ENCODE measurements at regions not wholly inside any gene's neighbourhood (a gene's known extent, or its start where the extent isn't known, plus 50 kb on each side); places are given as distances from the start of the nearest gene placed in this dataset.

DNA sequence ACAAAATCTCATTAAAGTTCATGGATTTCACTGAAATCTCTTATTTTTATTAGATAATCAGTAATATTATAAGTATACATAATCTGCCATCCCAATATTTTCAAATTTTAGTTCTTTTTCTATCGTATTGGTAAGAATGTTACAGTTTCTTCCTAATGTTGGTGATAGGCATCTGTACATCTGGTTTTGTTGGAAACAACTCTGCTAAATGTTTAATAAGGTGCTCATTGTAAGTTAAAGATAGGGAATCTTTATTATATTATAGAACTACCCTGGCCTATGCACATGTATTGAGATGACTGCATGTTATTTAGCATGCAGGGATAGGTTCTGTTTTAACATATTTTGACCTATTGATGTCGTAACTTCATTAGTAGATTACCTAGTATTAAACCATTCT, 188.6 kb upstream of the PRPS1L1 start:
- no peak for DNase-seq
- Histone ChIP-seq H3K4me3 (ENCODE audit: low read length) (no peak overlapping the region), H3K4me1 (ENCODE audit: control insufficient read depth, insufficient read depth, low read length) (no peaks in the 10 kb centered on the region), H3K36me3 (ENCODE audit: control insufficient read depth, insufficient read depth, low read length) (no peaks in the 10 kb centered on the region), H3K9me3 (ENCODE audit: control insufficient read depth, low read depth, low read length) (no peaks in the 10 kb centered on the region), H3K27me3 (ENCODE audit: control insufficient read depth, insufficient read depth, low read length) (no peaks in the 10 kb centered on the region), H3K27ac (ENCODE audit: low read length) (no peak overlapping the region)
- 100% methylated on average over 2 of the region's 2 CpGs for WGBS (ENCODE audit: insufficient coverage, low lambda C conversion rate)

- Histone ChIP-seq H3K27ac (ENCODE audit: low read length) (no peak overlapping the region), H3K9me3 (ENCODE audit: control insufficient read depth, low read depth, low read length) (no peaks in the 10 kb centered on the region), H3K4me1 (ENCODE audit: control insufficient read depth, insufficient read depth, low read length) (peaks cover 5% of the 10 kb centered on the region), H3K27me3 (ENCODE audit: control insufficient read depth, insufficient read depth, low read length) (no peaks in the 10 kb centered on the region), H3K36me3 (ENCODE audit: control insufficient read depth, insufficient read depth, low read length) (no peaks in the 10 kb centered on the region), H3K4me3 (ENCODE audit: low read length) (no peak overlapping the region)
- peak in 1 of 2 donors; percentile 20 for DNase-seq
- 20% methylated on average over 1 of the region's 2 CpGs for WGBS (ENCODE audit: insufficient coverage, low lambda C conversion rate)
Measured at GRCh38 chr7:18221377-18222293, 194.0 kb upstream of the PRPS1L1 start.

DNA sequence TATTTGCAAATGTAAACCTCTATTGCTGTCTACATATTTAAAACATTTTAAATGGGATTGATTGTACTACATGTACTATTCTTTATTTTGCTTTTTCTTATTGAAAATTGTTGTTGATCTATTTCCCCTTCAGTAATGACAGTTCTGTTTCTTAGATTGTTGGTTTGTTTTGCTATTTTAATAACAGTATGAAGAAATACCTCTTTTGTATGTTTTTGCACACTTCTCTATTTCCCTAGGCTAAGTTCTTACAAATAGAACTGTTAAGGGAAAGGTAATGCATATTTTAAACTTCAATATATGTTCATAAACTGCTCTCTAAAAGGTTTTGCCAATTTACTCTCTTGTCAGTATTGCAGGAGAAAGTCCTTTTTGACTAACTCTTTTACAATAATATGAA, 195.0 kb upstream of the PRPS1L1 start:
- H3K27me3 ChIP-seq (ENCODE audit: control insufficient read depth, insufficient read depth, low read length), result no peaks in the 10 kb centered on the region
- no peaks in the 10 kb centered on the region for H3K36me3 ChIP-seq (ENCODE audit: control insufficient read depth, insufficient read depth, low read length)
- H3K9me3 ChIP-seq (ENCODE audit: control insufficient read depth, low read depth, low read length), result no peaks in the 10 kb centered on the region
- H3K4me1 ChIP-seq (ENCODE audit: control insufficient read depth, insufficient read depth, low read length), result peaks cover 6% of the 10 kb centered on the region
- no peak overlapping the region for H3K4me3 ChIP-seq (ENCODE audit: low read length)
- no peak overlapping the region for H3K27ac ChIP-seq (ENCODE audit: low read length)
- no peak for DNase-seq

GRCh38 chr7:18224138-18224537, 196.5 kb upstream of the PRPS1L1 start:
- H3K27me3 ChIP-seq (ENCODE audit: control insufficient read depth, insufficient read depth, low read length), result no peaks in the 10 kb centered on the region
- no CpG with 5 or more reads among the region's 1 CpG for WGBS (ENCODE audit: insufficient coverage, low lambda C conversion rate)
- no peaks in the 10 kb centered on the region for H3K9me3 ChIP-seq (ENCODE audit: control insufficient read depth, low read depth, low read length)
- H3K36me3 ChIP-seq (ENCODE audit: control insufficient read depth, insufficient read depth, low read length), result no peaks in the 10 kb centered on the region
- peaks cover 11% of the 10 kb centered on the region for H3K4me1 ChIP-seq (ENCODE audit: control insufficient read depth, insufficient read depth, low read length)
- DNase-seq, result no peak
- H3K27ac ChIP-seq (ENCODE audit: low read length), result no peak overlapping the region
- no peak overlapping the region for H3K4me3 ChIP-seq (ENCODE audit: low read length)

- no peaks in the 10 kb centered on the region for H3K27me3 ChIP-seq (ENCODE audit: control insufficient read depth, insufficient read depth, low read length)
- H3K27ac ChIP-seq (ENCODE audit: low read length), result no peak overlapping the region
- DNase-seq, result no peak
- peaks cover 15% of the 10 kb centered on the region for H3K4me1 ChIP-seq (ENCODE audit: control insufficient read depth, insufficient read depth, low read length)
- no peaks in the 10 kb centered on the region for H3K36me3 ChIP-seq (ENCODE audit: control insufficient read depth, insufficient read depth, low read length)
- H3K4me3 ChIP-seq (ENCODE audit: low read length), result no peak overlapping the region
- no peaks in the 10 kb centered on the region for H3K9me3 ChIP-seq (ENCODE audit: control insufficient read depth, low read depth, low read length)
Measured at GRCh38 chr7:18225067-18225466, 197.4 kb upstream of the PRPS1L1 start.

- H3K4me1 ChIP-seq (ENCODE audit: control insufficient read depth, insufficient read depth, low read length), result peaks cover 12% of the 10 kb centered on the region
- no peak overlapping the region for H3K27ac ChIP-seq (ENCODE audit: low read length)
- whole genome bisulfite sequencing (ENCODE audit: insufficient coverage, low lambda C conversion rate), result 100% methylated on average over 1 of the region's 2 CpGs
- H3K36me3 ChIP-seq (ENCODE audit: control insufficient read depth, insufficient read depth, low read length), result no peaks in the 10 kb centered on the region
- DNase-seq, result no peak
- H3K4me3 ChIP-seq (ENCODE audit: low read length), result no peak overlapping the region
- H3K9me3 ChIP-seq (ENCODE audit: control insufficient read depth, low read depth, low read length), result no peaks in the 10 kb centered on the region
- H3K27me3 ChIP-seq (ENCODE audit: control insufficient read depth, insufficient read depth, low read length), result no peaks in the 10 kb centered on the region
Measured at GRCh38 chr7:18226598-18226997, 199.0 kb upstream of the PRPS1L1 start.

DNA sequence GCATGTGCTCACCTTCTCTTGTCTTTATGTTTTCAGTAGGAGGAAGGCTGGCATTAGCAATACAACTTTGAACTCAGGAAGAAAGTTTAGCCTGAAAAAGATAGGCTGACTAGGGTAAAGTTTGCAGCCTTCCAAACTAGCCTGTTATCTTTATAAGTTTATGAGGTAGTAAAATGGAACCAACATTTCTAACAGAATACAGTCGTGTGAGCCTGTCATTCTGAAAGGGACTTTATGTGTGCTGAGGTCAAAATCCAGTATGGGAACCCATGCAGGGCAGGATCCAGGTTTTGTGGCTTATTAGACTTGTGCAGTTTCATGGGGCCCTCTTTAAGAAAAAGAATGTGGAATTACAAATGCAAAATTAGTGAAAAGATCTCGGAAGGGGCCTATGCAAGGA, 201.0 kb upstream of the PRPS1L1 start:
- Histone ChIP-seq H3K4me1 (ENCODE audit: control insufficient read depth, insufficient read depth, low read length) (peaks cover 9% of the 10 kb centered on the region), H3K4me3 (ENCODE audit: low read length) (no peak overlapping the region), H3K27me3 (ENCODE audit: control insufficient read depth, insufficient read depth, low read length) (no peaks in the 10 kb centered on the region), H3K36me3 (ENCODE audit: control insufficient read depth, insufficient read depth, low read length) (no peaks in the 10 kb centered on the region), H3K9me3 (ENCODE audit: control insufficient read depth, low read depth, low read length) (no peaks in the 10 kb centered on the region), H3K27ac (ENCODE audit: low read length) (peak overlapping the region; percentile 62)
- DNase-seq, result peak; percentile 64 to 87
- 25% methylated on average over 1 of the region's 2 CpGs for WGBS (ENCODE audit: insufficient coverage, low lambda C conversion rate)

DNA sequence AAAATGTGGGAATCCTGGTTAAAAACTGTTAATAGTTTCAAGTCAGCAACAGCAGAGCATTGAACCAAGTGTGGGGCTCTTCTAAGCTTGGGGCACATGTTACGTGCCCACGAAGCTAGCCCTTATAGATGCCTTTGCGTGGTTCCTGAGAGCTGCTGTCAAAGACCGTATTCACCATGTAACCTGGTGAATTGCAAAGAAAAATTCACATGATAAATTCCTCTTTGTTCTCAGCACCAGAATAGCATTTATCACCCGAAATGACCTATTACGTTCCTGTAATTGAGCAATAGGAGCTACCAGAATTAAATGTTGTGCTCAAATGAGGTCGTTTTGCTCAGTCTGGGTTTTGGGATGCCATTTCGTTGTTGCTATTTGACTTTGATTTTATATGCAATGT, 202.6 kb upstream of the PRPS1L1 start:
- Histone ChIP-seq H3K9me3 (ENCODE audit: control insufficient read depth, low read depth, low read length) (no peaks in the 10 kb centered on the region), H3K27ac (ENCODE audit: low read length) (no peak overlapping the region), H3K4me3 (ENCODE audit: low read length) (no peak overlapping the region), H3K27me3 (ENCODE audit: control insufficient read depth, insufficient read depth, low read length) (no peaks in the 10 kb centered on the region), H3K4me1 (ENCODE audit: control insufficient read depth, insufficient read depth, low read length) (peaks cover 9% of the 10 kb centered on the region), H3K36me3 (ENCODE audit: control insufficient read depth, insufficient read depth, low read length) (no peaks in the 10 kb centered on the region)
- DNase-seq, result no peak
- no CpG with 5 or more reads among the region's 8 CpGs for WGBS (ENCODE audit: insufficient coverage, low lambda C conversion rate)

DNA sequence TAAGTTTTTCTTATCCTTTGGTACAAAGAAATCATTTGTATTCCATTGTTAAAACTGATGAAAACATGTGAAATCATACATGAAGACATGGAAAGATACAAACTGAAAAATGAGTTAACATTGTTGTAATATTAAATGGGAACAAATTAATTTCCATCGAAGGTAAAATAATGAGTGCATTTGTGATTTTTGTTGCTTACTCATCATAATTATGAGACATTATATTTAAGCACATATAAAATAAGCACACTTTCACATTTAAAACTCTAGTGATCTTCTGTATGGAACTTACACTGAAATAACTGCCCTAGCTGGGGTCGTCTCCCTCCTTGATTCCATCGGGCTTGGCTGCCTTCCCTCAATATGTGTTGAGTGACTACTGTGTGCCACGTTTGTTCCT, 204.2 kb upstream of the PRPS1L1 start:
- 100% methylated on average over 1 of the region's 4 CpGs for WGBS (ENCODE audit: insufficient coverage, low lambda C conversion rate)
- Histone ChIP-seq H3K27me3 (ENCODE audit: control insufficient read depth, insufficient read depth, low read length) (no peaks in the 10 kb centered on the region), H3K4me1 (ENCODE audit: control insufficient read depth, insufficient read depth, low read length) (peaks cover 9% of the 10 kb centered on the region), H3K4me3 (ENCODE audit: low read length) (no peak overlapping the region), H3K36me3 (ENCODE audit: control insufficient read depth, insufficient read depth, low read length) (no peaks in the 10 kb centered on the region), H3K9me3 (ENCODE audit: control insufficient read depth, low read depth, low read length) (no peaks in the 10 kb centered on the region), H3K27ac (ENCODE audit: low read length) (no peak overlapping the region)
- DNase-seq, result no peak

DNA sequence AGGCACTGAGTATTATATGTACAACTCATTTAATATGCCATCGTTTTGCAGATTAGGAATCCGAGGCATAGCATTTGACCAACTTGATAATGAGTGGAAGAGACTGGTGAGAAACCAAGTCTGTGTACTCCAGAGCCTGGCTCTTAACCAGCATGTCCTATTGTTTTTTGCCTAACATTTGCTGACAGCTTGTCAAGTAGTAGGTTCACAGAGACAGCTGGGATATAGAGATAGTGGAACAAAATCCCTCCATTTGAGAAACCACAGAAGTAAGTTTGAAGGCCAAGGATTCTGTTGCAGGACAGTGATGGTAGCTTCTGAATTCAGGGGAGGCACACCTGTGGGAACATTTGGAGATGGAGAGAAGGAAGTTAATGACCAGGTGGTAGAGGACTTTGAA, 206.9 kb upstream of the PRPS1L1 start:
- DNase-seq, result no peak
- Histone ChIP-seq H3K27me3 (ENCODE audit: control insufficient read depth, insufficient read depth, low read length) (no peaks in the 10 kb centered on the region), H3K4me3 (ENCODE audit: low read length) (no peak overlapping the region), H3K36me3 (ENCODE audit: control insufficient read depth, insufficient read depth, low read length) (no peaks in the 10 kb centered on the region), H3K27ac (ENCODE audit: low read length) (no peak overlapping the region), H3K4me1 (ENCODE audit: control insufficient read depth, insufficient read depth, low read length) (peaks cover under 1% of the 10 kb centered on the region), H3K9me3 (ENCODE audit: control insufficient read depth, low read depth, low read length) (no peaks in the 10 kb centered on the region)
- WGBS (ENCODE audit: insufficient coverage, low lambda C conversion rate), result no CpG with 5 or more reads among the region's 2 CpGs

- Histone ChIP-seq H3K27ac (ENCODE audit: low read length) (no peak overlapping the region), H3K9me3 (ENCODE audit: control insufficient read depth, low read depth, low read length) (no peaks in the 10 kb centered on the region), H3K4me1 (ENCODE audit: control insufficient read depth, insufficient read depth, low read length) (no peaks in the 10 kb centered on the region), H3K36me3 (ENCODE audit: control insufficient read depth, insufficient read depth, low read length) (no peaks in the 10 kb centered on the region), H3K27me3 (ENCODE audit: control insufficient read depth, insufficient read depth, low read length) (no peaks in the 10 kb centered on the region), H3K4me3 (ENCODE audit: low read length) (no peak overlapping the region)
- no peak for DNase-seq
- 100% methylated on average over 1 of the region's 2 CpGs for WGBS (ENCODE audit: insufficient coverage, low lambda C conversion rate)
Measured at GRCh38 chr7:18235819-18236218, 208.2 kb upstream of the PRPS1L1 start.
